Activated CD8-positive, alpha-beta memory T cell treated with anti-CD3 and anti-CD28 coated beads for 4 hours (primary cell): ENCODE measurements at regions not wholly inside any gene's neighbourhood (a gene's known extent, or its start where the extent isn't known, plus 50 kb on each side); places are given as distances from the start of the nearest gene placed in this dataset.

Experiments used
- DNase-seq, 2 donors: peaks; one replicate each; pipeline ENCODE4 v3.0.0-alpha.2; 2020; ENCODE audit warnings: low read depth in 2 of 2

DNA sequence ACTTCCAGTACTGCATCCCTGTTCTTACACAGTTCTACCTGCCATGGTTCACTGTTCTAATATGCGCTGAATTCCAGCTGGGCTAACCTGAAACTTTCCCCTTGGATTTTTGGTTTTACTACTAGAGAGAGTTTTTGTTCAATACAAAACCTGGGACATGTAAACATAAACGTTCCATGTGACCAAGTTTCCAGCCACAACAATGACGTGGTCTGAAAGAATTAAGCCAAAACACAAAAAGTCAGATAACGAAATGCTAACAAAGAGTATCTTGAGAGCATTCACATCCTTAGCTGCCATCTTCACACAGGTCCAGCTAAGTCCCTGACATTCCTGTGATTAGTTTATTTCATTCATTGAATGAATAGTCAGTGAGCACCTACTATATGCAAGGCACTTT lies 467.0 kb upstream of the PKDCC start:
- no peak for DNase-seq

GRCh38 chr2:41595240-41595639 lies 452.6 kb upstream of the PKDCC start:
- DNase-seq = no peak

- no peak for DNase-seq
These were observed 450.1 kb upstream of the PKDCC start for GRCh38 chr2:41597680-41598079.

- no peak for DNase-seq
These were observed 449.5 kb upstream of the PKDCC start for GRCh38 chr2:41598161-41598894.

GRCh38 chr2:41600460-41600859 lies 447.4 kb upstream of the PKDCC start:
- no peak for DNase-seq

GRCh38 chr2:41602341-41602740 lies 445.5 kb upstream of the PKDCC start:
- DNase-seq = no peak

- DNase-seq = no peak
These were observed 442.5 kb upstream of the PKDCC start for GRCh38 chr2:41605311-41605710.

DNA sequence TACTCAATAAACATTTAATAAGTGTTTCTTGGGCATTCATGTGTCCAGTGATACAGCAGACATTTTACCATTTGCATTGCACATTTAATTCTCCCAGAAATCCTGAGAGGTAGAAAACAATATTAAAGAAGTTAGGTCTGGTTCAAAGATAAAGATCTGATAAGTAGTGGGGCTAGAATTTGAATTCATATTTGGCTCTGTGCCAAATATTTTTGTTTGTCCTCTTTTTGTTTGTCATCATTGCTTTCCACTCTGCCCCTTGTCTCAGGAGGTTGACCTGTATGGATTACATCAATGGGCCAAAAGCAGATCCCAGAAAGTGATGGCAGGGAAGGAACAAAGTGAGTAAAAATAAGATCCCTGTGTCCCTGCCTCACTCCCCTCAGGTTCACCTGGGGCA lies 441.9 kb upstream of the PKDCC start:
- DNase-seq = no peak

DNA sequence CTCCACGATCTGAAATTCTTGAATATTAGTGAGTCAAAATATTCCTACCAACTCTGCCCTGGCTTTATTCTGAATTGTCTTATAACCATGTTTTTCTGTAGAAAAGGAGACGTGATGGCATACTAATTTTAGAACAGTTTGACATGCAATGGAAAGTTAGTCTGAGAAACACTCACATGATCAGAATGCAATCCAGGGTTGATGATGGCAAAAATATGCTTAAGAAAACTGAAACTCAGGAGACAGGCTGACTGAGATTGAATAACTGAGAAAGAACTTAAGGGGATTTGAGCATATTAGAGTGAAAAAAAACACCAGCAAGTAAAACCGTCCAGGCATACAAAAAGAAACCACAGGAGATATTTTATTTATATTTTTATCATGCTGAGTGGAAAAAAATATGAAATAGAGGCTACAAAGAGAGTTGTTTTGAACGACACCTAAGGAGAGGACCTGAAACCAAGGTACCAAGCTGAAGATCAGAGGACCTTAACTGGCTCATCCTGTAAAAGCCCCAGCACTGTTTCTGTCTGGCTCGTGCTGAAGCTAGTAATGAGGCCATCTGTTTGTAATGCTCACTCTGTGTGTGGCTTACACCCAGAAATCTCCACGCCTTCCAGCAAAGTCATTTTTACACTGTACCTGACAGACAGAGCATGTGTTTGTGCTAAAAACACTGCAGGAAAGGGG lies 437.2 kb upstream of the PKDCC start:
- no peak for DNase-seq

GRCh38 chr2:41618754-41619153 lies 429.1 kb upstream of the PKDCC start:
- no peak for DNase-seq

DNA sequence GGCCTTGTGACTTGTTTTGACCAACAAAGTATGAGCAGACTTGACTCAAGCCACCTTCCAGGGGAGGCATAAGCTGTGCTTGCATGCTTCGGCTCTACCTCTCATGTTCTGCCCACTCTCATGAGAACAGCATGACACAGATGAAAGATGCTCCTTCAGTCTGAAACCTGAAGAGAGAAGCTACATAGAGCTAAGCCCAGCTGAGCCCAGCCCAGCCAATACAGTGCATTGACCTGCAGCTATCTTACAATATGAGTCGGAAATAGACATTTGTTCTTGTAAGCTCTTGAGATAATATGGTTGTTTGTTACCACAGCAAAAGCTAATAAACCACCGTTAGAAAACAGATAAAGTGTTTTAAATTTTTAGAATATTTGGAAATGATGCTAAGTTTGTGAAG lies 426.7 kb upstream of the PKDCC start:
- no peak for DNase-seq

DNA sequence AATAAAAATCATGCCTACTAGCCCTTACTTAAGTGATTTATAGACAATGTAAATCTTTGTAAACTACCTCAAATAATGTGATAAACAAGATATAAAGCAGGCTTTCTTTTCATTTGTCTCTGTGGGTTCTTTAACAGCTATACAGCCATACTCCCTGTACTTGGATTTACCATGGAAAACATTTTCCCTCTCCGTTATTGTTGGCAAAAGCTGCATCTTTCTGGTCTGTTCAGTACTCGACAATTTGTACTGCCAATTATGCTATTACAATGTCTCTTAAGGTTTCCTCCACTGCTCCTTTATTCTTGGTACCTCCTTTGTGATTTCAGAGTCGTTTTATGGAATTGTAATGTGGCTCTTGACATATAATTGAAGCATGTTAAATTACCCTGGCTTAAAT lies 426.3 kb upstream of the PKDCC start:
- no peak for DNase-seq

DNA sequence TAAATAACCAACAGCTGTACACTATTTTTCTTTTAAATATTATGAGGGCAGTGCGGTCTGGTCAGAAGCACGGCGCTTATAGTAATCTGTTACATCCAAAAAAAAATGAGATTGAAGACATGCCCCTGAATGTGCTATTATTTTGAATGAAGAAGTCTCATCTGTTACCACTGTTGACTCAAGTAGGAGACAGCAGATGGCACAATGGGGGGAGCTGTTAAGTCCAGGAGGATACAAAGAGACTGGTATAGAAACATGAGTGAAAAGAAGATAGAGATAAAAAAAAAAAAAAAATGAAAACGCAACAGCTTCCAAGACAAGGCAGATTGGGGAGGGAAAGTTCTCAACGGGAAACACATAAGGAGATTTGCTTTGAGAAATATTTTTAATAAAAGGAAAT lies 425.5 kb upstream of the PKDCC start:
- no peak for DNase-seq

DNA sequence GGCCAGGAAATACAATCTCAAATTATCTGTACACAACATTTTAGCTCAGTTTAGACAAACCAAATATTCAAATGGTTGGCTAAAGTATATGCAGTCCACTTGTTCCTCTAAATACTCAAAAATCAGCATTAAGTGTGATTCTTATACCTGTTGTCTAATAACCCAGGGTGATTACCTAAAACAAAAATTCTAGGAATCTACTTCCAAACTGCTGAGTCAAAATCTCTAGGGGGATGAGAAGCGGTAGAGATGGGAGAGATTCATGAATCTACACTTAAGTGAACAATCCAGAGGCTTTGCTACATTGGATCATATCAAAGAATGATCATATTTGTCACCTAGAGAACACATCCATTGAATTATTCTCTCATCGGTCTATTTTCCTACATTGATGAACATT lies 420.9 kb upstream of the PKDCC start:
- no peak for DNase-seq

GRCh38 chr2:41634686-41635085 lies 413.1 kb upstream of the PKDCC start:
- no peak for DNase-seq

GRCh38 chr2:41644936-41645335 lies 402.9 kb upstream of the PKDCC start:
- no peak for DNase-seq

DNA sequence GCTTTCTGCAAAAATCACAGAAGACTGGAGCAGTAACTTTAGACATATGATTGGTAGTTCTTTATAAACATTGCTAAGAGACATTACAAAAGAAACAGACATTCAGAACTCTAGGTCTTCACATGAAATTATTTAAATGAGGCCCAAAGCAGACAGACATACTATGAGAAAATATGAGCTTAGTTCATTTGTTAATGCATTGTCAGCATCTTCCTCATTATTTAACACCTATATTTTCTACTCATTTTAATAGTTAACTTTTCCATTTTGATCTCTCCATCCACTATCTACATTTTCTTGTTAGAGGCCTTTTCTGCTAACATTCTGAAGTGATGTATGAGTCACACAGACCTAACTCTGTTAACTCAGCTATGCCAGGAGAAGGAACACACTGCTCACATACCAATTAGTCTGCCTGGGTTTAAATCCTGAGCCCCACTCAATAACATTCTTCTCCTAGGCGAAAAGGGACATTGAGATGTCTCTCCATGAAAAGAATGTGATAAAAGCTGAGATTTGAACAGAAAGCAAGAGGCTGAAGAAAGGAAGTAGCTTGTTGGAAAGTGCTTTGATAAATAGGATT lies 400.3 kb upstream of the PKDCC start:
- DNase-seq = no peak

DNA sequence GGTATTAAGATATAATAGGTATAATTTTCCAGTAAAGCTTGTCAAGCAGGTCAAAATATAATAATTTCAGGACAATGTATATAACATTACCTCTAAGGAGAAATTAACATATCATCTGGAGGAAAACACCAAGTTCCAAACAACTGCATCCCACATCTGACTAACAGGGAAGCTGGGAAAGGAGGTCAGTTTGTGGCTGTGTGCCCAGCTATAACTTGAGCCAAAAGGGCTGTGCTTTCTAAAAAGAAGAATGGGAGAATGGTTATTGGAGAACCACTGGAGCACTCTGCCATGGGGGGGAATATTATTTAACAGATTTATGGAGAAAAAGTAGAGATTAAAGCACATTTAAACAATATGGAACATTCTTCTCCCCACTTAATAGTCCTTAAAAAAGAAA lies 390.6 kb upstream of the PKDCC start:
- DNase-seq = no peak

DNA sequence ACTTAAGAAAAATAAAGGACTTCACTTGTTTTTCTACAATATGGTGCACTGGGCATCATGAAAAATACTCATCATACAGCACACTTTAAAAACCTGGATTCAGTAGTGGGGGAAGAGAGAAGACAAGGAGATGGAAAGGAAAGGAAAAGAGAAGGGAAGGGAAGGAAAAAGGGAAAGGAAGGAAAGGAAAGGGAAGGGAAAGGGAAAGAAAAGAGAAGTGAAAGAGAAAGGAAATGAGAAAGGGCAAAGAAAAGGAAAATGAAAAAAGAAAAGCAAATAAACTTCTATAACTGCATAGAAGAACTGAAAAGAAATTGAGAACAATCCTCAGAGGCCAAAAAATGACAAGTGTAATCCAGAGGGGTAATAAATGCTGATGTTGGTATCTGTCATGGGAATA lies 388.1 kb upstream of the PKDCC start:
- no peak for DNase-seq

DNA sequence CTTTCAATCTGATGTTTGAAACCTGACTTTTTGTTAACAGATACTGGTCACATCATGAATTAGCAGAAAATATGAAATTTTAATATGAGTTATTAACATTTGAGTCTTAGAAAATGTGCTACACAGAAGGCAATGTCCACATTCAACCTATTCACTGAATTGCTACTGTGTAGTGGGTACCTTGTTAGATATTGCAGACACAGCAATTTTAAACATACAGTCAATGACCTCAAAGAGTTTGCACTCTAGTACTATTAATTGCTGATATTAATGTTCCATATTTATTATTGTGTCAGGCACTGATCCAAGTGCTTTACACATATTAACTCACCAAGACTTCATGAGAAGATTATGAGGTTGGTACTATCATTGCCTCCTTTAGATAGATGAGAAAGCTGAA lies 385.4 kb upstream of the PKDCC start:
- no peak for DNase-seq

DNA sequence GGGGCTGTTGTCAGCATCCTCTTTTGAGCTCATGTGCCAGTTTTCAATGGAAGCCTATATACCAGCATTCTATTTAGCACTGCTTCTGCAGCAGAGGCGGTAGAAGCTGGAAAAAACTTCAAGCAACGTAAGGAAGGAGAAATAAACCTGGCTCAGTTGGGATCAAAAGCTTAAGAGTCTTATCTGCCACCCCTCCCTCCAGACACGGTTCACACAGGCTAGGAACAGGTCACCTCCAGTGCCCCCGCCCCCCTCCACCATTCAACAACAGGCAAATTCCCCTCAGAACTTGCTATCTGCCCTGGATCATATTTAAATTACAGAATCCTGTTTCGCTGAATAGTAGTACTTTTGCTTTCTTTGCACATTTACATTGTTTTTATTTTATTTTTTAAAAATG lies 384.8 kb upstream of the PKDCC start:
- DNase-seq = no peak

- no peak for DNase-seq
These were observed 379.3 kb upstream of the PKDCC start for GRCh38 chr2:41668529-41668928.

DNA sequence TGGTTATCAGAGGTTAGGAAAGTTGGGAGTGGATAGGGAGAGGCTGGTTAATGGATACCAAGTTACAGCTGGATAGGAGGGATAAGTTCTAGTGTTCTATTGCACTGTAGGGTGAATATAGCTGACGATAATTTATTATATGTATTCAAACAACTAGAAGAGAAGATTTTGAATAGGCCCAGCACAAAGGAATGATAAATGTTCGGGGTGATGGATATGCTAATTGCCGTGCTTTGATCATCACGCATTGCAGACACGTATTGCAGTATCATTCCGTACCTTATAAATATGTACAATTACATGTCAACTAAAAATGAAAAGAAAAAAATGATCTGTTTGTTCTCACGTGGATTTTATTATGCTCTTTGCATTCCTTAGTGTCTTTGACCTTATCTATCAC lies 369.2 kb upstream of the PKDCC start:
- no peak for DNase-seq
